ENCODE measurements at regions not wholly inside any gene's neighbourhood (a gene's known extent, or its start where the extent isn't known, plus 50 kb on each side); places are given as distances from the start of the nearest gene placed in this dataset.

DNA sequence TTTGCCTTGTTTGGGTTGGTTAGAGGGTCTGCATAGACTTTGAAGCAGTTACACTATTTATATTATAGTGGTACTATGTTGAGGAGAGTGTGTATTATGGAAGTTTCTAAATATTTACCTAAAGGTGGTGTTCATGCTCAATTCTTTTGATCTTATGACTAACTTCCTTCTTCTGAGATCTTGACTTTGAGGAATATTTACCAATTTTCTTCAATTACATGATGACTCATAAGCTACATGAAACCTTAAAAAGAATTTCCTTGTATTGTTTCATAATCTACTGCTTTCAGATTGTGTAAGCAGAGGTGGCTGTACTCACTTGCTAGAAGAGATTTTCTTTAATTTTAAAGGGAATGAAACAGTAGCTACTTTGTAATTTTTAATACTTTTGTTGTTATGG lies 276.1 kb downstream of the TAF11L14 start:
- H3K4me3 ChIP-seq (ENCODE audit: low read depth, low read length): no peak overlapping the region
- peaks cover 12% of the 10 kb centered on the region for H3K4me1 ChIP-seq (ENCODE audit: control insufficient read depth, insufficient read depth, low read length, unreplicated experiment)
- H3K27me3 ChIP-seq (ENCODE audit: insufficient read depth, low read length): no peaks in the 10 kb centered on the region
- H3K79me2 ChIP-seq (ENCODE audit: control insufficient read depth, insufficient read depth, low read length, unreplicated experiment): no peaks in the 10 kb centered on the region
- H3K36me3 ChIP-seq (ENCODE audit: insufficient read depth, low read length): no peaks in the 10 kb centered on the region
- H3K27ac ChIP-seq (ENCODE audit: low read depth, low read length): no peak overlapping the region
- no peak overlapping the region for H2AFZ ChIP-seq (ENCODE audit: low read length, unreplicated experiment)

DNA sequence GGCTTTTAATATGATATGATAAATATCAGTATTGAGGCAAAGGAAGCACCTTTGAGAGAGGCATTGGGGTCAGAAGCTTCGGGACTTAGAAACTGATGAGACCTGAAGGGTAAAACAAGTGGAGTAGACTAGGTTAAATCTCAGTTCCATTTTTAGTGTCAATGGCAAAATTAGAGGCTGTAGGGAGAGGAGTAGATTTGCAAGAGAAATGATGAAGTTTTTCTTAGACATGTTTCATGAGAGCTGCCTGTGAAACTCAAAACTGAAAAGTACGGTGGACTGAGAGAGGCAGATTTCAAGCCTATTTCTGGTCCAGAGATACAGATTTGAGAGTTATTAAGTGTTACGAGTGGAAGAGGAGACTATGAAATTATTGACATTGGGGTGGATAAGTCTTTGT lies 278.5 kb downstream of the TAF11L14 start:
- Histone ChIP-seq H3K36me3 (ENCODE audit: insufficient read depth, low read length) (no peaks in the 10 kb centered on the region), H3K79me2 (ENCODE audit: control insufficient read depth, insufficient read depth, low read length, unreplicated experiment) (no peaks in the 10 kb centered on the region), H3K4me1 (ENCODE audit: control insufficient read depth, insufficient read depth, low read length, unreplicated experiment) (peaks cover 12% of the 10 kb centered on the region), H3K4me3 (ENCODE audit: low read depth, low read length) (no peak overlapping the region), H3K27me3 (ENCODE audit: insufficient read depth, low read length) (no peaks in the 10 kb centered on the region), H3K27ac (ENCODE audit: low read depth, low read length) (no peak overlapping the region), H2AFZ (ENCODE audit: low read length, unreplicated experiment) (no peak overlapping the region)

DNA sequence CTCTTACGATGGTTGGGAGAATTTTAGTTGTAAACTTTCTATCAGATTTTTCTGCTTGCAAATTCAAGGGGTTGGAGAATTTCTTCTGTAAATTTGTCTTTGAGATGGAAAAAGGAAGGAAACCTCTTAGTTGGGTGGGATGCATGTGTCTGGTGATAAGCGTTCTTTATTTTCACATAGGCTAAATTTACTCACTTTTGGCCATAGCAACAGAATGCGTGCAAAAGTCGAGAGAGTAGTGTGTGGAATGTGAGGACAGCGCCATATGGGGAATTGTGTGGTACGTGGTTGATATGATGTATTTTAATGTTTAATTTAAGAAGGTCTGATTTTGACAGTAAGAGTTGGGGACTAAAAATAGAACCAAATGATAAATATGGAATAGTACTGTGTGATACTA lies 282.2 kb downstream of the TAF11L14 start:
- Histone ChIP-seq H3K27ac (ENCODE audit: low read depth, low read length) (no peak overlapping the region), H2AFZ (ENCODE audit: low read length, unreplicated experiment) (no peak overlapping the region), H3K27me3 (ENCODE audit: insufficient read depth, low read length) (no peaks in the 10 kb centered on the region), H3K36me3 (ENCODE audit: insufficient read depth, low read length) (no peaks in the 10 kb centered on the region), H3K4me3 (ENCODE audit: low read depth, low read length) (no peak overlapping the region), H3K79me2 (ENCODE audit: control insufficient read depth, insufficient read depth, low read length, unreplicated experiment) (no peaks in the 10 kb centered on the region), H3K4me1 (ENCODE audit: control insufficient read depth, insufficient read depth, low read length, unreplicated experiment) (no peaks in the 10 kb centered on the region)

GRCh38 chr5:17917465-17917864 lies 283.2 kb downstream of the TAF11L14 start:
- no peak overlapping the region for H2AFZ ChIP-seq (ENCODE audit: low read length, unreplicated experiment)
- H3K4me1 ChIP-seq (ENCODE audit: control insufficient read depth, insufficient read depth, low read length, unreplicated experiment): no peaks in the 10 kb centered on the region
- H3K4me3 ChIP-seq (ENCODE audit: low read depth, low read length): no peak overlapping the region
- no peak overlapping the region for H3K27ac ChIP-seq (ENCODE audit: low read depth, low read length)
- no peaks in the 10 kb centered on the region for H3K79me2 ChIP-seq (ENCODE audit: control insufficient read depth, insufficient read depth, low read length, unreplicated experiment)
- H3K36me3 ChIP-seq (ENCODE audit: insufficient read depth, low read length): no peaks in the 10 kb centered on the region
- H3K27me3 ChIP-seq (ENCODE audit: insufficient read depth, low read length): no peaks in the 10 kb centered on the region

DNA sequence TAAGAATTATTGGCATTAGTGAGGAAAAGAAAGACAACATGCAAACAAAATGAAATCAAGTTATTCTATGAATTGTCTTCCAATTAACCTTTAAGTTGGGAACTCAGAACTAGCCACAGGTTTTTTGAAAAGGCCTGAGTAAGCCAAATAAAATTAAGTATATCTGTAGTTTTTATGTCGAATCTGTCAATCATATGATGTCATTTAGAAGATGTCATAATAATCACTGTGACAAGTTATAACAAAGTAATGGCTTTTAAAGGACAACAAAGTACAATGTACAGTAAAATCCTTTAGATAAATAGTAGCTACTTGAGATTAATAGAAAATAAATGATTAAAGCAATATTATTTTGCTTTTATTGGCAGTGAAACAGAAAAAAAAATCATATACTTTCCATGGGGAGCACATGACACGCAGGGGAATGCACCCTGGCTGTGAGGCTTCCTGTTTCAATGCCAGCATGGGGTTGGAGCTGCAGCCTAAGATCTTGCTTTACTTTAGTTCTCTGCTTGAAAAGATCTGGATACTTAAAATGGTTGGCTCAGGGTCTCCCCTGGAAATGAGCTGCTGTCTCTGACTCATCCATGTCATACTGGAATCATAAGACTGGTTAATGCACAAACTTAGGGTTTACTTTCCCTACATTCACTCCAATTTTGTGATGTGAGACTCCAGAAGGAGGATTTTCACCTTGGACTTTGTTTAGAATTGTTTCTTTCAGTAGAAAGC lies 284.3 kb downstream of the TAF11L14 start:
- Histone ChIP-seq H3K36me3 (ENCODE audit: insufficient read depth, low read length) (no peaks in the 10 kb centered on the region), H3K4me1 (ENCODE audit: control insufficient read depth, insufficient read depth, low read length, unreplicated experiment) (no peaks in the 10 kb centered on the region), H3K4me3 (ENCODE audit: low read depth, low read length) (no peak overlapping the region), H3K27me3 (ENCODE audit: insufficient read depth, low read length) (no peaks in the 10 kb centered on the region), H3K27ac (ENCODE audit: low read depth, low read length) (no peak overlapping the region), H2AFZ (ENCODE audit: low read length, unreplicated experiment) (peak overlapping the region; percentile 60), H3K79me2 (ENCODE audit: control insufficient read depth, insufficient read depth, low read length, unreplicated experiment) (no peaks in the 10 kb centered on the region)

GRCh38 chr5:17925276-17925675 lies 291.0 kb downstream of the TAF11L14 start:
- Histone ChIP-seq H2AFZ (ENCODE audit: low read length, unreplicated experiment) (no peak overlapping the region), H3K27ac (ENCODE audit: low read depth, low read length) (no peak overlapping the region), H3K27me3 (ENCODE audit: insufficient read depth, low read length) (no peaks in the 10 kb centered on the region), H3K79me2 (ENCODE audit: control insufficient read depth, insufficient read depth, low read length, unreplicated experiment) (no peaks in the 10 kb centered on the region), H3K4me1 (ENCODE audit: control insufficient read depth, insufficient read depth, low read length, unreplicated experiment) (no peaks in the 10 kb centered on the region), H3K36me3 (ENCODE audit: insufficient read depth, low read length) (no peaks in the 10 kb centered on the region), H3K4me3 (ENCODE audit: low read depth, low read length) (no peak overlapping the region)

GRCh38 chr5:17928581-17928981 lies 294.3 kb downstream of the TAF11L14 start:
- Histone ChIP-seq H3K79me2 (ENCODE audit: control insufficient read depth, insufficient read depth, low read length, unreplicated experiment) (no peaks in the 10 kb centered on the region), H3K36me3 (ENCODE audit: insufficient read depth, low read length) (no peaks in the 10 kb centered on the region), H3K4me3 (ENCODE audit: low read depth, low read length) (no peak overlapping the region), H3K27ac (ENCODE audit: low read depth, low read length) (no peak overlapping the region), H3K27me3 (ENCODE audit: insufficient read depth, low read length) (no peaks in the 10 kb centered on the region), H2AFZ (ENCODE audit: low read length, unreplicated experiment) (no peak overlapping the region), H3K4me1 (ENCODE audit: control insufficient read depth, insufficient read depth, low read length, unreplicated experiment) (no peaks in the 10 kb centered on the region)

GRCh38 chr5:17929171-17929570 lies 294.9 kb downstream of the TAF11L14 start:
- Histone ChIP-seq H3K27ac (ENCODE audit: low read depth, low read length) (no peak overlapping the region), H2AFZ (ENCODE audit: low read length, unreplicated experiment) (no peak overlapping the region), H3K36me3 (ENCODE audit: insufficient read depth, low read length) (no peaks in the 10 kb centered on the region), H3K4me3 (ENCODE audit: low read depth, low read length) (no peak overlapping the region), H3K27me3 (ENCODE audit: insufficient read depth, low read length) (no peaks in the 10 kb centered on the region), H3K79me2 (ENCODE audit: control insufficient read depth, insufficient read depth, low read length, unreplicated experiment) (no peaks in the 10 kb centered on the region), H3K4me1 (ENCODE audit: control insufficient read depth, insufficient read depth, low read length, unreplicated experiment) (no peaks in the 10 kb centered on the region)

DNA sequence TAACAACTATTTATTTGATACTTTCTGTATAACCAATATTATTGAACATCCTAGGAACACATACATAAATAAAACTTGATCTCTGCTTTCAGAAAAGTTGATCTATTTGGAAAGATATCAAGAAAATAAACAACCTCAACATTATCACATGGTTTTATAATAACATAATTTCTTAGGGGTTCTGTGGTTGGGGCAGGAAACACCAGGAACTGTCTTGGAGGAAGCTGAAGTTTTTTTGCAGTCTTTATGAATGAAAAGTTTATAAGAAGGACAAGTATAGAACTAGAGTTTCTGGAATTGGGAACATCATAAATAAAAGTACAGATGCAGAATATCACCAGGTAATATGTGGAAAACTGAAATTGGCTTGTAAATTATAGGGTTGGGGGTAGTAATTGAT lies 296.1 kb downstream of the TAF11L14 start:
- no peak overlapping the region for H3K4me3 ChIP-seq (ENCODE audit: low read depth, low read length)
- no peaks in the 10 kb centered on the region for H3K36me3 ChIP-seq (ENCODE audit: insufficient read depth, low read length)
- no peaks in the 10 kb centered on the region for H3K4me1 ChIP-seq (ENCODE audit: control insufficient read depth, insufficient read depth, low read length, unreplicated experiment)
- no peaks in the 10 kb centered on the region for H3K79me2 ChIP-seq (ENCODE audit: control insufficient read depth, insufficient read depth, low read length, unreplicated experiment)
- no peaks in the 10 kb centered on the region for H3K27me3 ChIP-seq (ENCODE audit: insufficient read depth, low read length)
- no peak overlapping the region for H2AFZ ChIP-seq (ENCODE audit: low read length, unreplicated experiment)
- H3K27ac ChIP-seq (ENCODE audit: low read depth, low read length): no peak overlapping the region

GRCh38 chr5:17944046-17944445 lies 309.8 kb downstream of the TAF11L14 start:
- no peaks in the 10 kb centered on the region for H3K27me3 ChIP-seq (ENCODE audit: insufficient read depth, low read length)
- H3K79me2 ChIP-seq (ENCODE audit: control insufficient read depth, insufficient read depth, low read length, unreplicated experiment): no peaks in the 10 kb centered on the region
- H2AFZ ChIP-seq (ENCODE audit: low read length, unreplicated experiment): no peak overlapping the region
- no peaks in the 10 kb centered on the region for H3K4me1 ChIP-seq (ENCODE audit: control insufficient read depth, insufficient read depth, low read length, unreplicated experiment)
- H3K4me3 ChIP-seq (ENCODE audit: low read depth, low read length): no peak overlapping the region
- no peak overlapping the region for H3K27ac ChIP-seq (ENCODE audit: low read depth, low read length)
- H3K36me3 ChIP-seq (ENCODE audit: insufficient read depth, low read length): no peaks in the 10 kb centered on the region

- Histone ChIP-seq H2AFZ (ENCODE audit: low read length, unreplicated experiment) (no peak overlapping the region), H3K36me3 (ENCODE audit: insufficient read depth, low read length) (no peaks in the 10 kb centered on the region), H3K27me3 (ENCODE audit: insufficient read depth, low read length) (no peaks in the 10 kb centered on the region), H3K79me2 (ENCODE audit: control insufficient read depth, insufficient read depth, low read length, unreplicated experiment) (no peaks in the 10 kb centered on the region), H3K27ac (ENCODE audit: low read depth, low read length) (no peak overlapping the region), H3K4me3 (ENCODE audit: low read depth, low read length) (no peak overlapping the region), H3K4me1 (ENCODE audit: control insufficient read depth, insufficient read depth, low read length, unreplicated experiment) (no peaks in the 10 kb centered on the region)
Observed at GRCh38 chr5:17947029-17947428, 312.8 kb downstream of the TAF11L14 start.
